Esophagus muscularis mucosa (tissue), 4 donors: ENCODE measurements at regions not wholly inside any gene's neighbourhood (a gene's known extent, or its start where the extent isn't known, plus 50 kb on each side); places are given as distances from the start of the nearest gene placed in this dataset.

Experiments used
- DNase-seq: peaks from one replicate; pipeline ENCODE4 v3.0.0-alpha.2; 2017; ENCODE audit errors: extremely low spot score
- H3K27ac ChIP-seq, 4 donors: fragments of 200-600 bp; sonication (generic); replicated peaks in 1 of 4; 1 replicate in 3 of 4; 2 replicates in 1 of 4; pipeline ENCODE4 v1.5.1; 2016 to 2019; ENCODE audit warnings: mild to moderate bottlenecking in 1 of 4
- H3K27me3 ChIP-seq, 4 donors: fragments of 200-600 bp; sonication (generic); one replicate each; pipeline versions ENCODE4 v1.5.1 to v1.6.0; 2016 to 2019
- H3K36me3 ChIP-seq, 4 donors: fragments of 200-600 bp; sonication (generic); one replicate each; pipeline ENCODE4 v1.5.1; 2016 to 2019
- H3K4me1 ChIP-seq, 4 donors: fragments of 200-600 bp; sonication (generic); one replicate each; pipeline ENCODE4 v1.5.1; 2016 to 2019
- H3K4me3 ChIP-seq, 4 donors: fragments of 200-600 bp; sonication (generic); 1 replicate in 2 of 4; 2 replicates in 2 of 4; pipeline ENCODE4 v1.5.1; 2016 to 2019; ENCODE audit warnings: mild to moderate bottlenecking in 4 of 4, moderate library complexity in 1 of 4
- H3K9me3 ChIP-seq, 4 donors: fragments of 200-600 bp; sonication (generic); 1 replicate in 3 of 4; 2 replicates in 1 of 4; pipeline ENCODE4 v1.5.1; 2016 to 2019
- CTCF ChIP-seq, 3 experiments: fragments of 200-600 bp in 2 of 3; fragments of 450-650 bp in 1 of 3; sonication (generic) in 2 of 3; IDR thresholded peaks; one replicate each; pipeline ENCODE4 v1.5.1; 2017 to 2019; ENCODE audit warnings: antibody characterized with exemption in 3 of 3, mild to moderate bottlenecking in 2 of 3, moderate library complexity in 1 of 3
- EP300 ChIP-seq: sonication (generic); formaldehyde crosslinking; IDR thresholded peaks from one replicate; pipeline ENCODE4 v1.6.1; 2017; ENCODE audit warnings: antibody characterized with exemption
- POLR2A ChIP-seq: fragments of 450-650 bp; IDR thresholded peaks from one replicate; pipeline ENCODE4 v1.6.1; 2017; ENCODE audit warnings: antibody characterized with exemption, moderate library complexity, mild to moderate bottlenecking, low read depth
- POLR2AphosphoS5 ChIP-seq, 2 donors: sonication (generic); formaldehyde crosslinking; IDR thresholded peaks; one replicate each; pipeline ENCODE4 v1.6.1; 2017; ENCODE audit warnings: antibody characterized with exemption in 2 of 2
- WGBS: methylation state at CpG from one replicate; pipeline ENCODE4 v1.1.5; 2018; 5-methylcytosine and 5-hydroxymethylcytosine counted together
- intact Hi-C: fragments of 100-400 bp; cut with DNase I; formaldehyde crosslinking; loops from one replicate; pipeline ENCODE4 v1.15.1; 2023

DNA sequence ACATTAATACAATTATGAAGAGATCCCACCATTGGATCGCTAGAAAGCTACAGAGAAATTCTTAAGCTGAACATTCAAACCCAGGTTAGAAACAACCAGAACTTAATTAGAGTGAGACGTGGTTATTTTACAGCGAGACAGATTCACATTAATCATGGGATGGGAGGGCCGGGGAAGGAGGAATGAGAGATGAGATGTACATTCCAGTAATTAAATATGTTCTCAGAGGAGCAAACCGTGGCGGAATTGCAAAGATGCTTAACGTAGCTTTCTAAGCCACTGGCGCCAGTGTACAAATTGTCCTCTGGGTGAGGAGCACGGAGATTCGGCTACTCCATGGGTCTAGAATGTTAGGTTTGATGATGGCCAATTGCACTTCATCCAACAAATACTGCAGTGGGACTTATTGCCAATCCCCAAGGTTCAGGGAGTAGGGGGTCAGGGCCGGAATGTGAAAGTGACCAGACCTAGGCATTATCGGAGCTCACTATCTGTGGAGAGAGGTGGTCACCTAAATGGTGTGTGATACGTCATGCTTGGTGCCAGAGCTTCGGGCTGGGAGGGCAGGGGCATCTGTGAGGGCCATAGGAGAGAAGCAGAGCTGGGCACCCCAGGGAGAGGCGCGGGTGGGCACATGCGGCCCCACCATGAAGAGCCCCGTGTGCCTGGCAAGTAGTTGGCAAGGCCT lies 114.7 kb downstream of the EDN3 start:
- no peak for DNase-seq
- H3K4me3 ChIP-seq, result no peak overlapping the region
- no peaks in the 10 kb centered on the region for H3K9me3 ChIP-seq
- no peak for TF ChIP-seq CTCF (IDR thresholded peaks at IDR 0.05)
- no peak for TF ChIP-seq POLR2AphosphoS5 (IDR thresholded peaks at IDR 0.05)
- no peak for TF ChIP-seq EP300
- TF ChIP-seq POLR2A, result no peak
- H3K27ac ChIP-seq, result no peak overlapping the region
- WGBS, result 93% methylated on average over 16 of the region's 18 CpGs
- no peaks in the 10 kb centered on the region for H3K4me1 ChIP-seq
- no peaks in the 10 kb centered on the region for H3K36me3 ChIP-seq
- intact Hi-C loops, result no loop called here
- peaks cover 0 to 68% (median 0%) of the 10 kb centered on the region in 4 donors for H3K27me3 ChIP-seq

GRCh38 chr20:59416916-59417315 lies 116.5 kb downstream of the EDN3 start:
- intact Hi-C loops, result no loop called here
- no peak overlapping the region for H3K4me3 ChIP-seq
- H3K27ac ChIP-seq, result no peak overlapping the region
- no peaks in the 10 kb centered on the region for H3K9me3 ChIP-seq
- no peaks in the 10 kb centered on the region for H3K36me3 ChIP-seq
- H3K4me1 ChIP-seq, result no peaks in the 10 kb centered on the region
- no peak for DNase-seq
- TF ChIP-seq POLR2AphosphoS5 (IDR thresholded peaks at IDR 0.05), result no peak
- TF ChIP-seq EP300, result no peak
- TF ChIP-seq CTCF (IDR thresholded peaks at IDR 0.05), result no peak
- TF ChIP-seq POLR2A, result no peak
- peaks cover 0 to 57% (median 0%) of the 10 kb centered on the region in 4 donors for H3K27me3 ChIP-seq
- WGBS, result 84% methylated on average over 5 of the region's 5 CpGs

DNA sequence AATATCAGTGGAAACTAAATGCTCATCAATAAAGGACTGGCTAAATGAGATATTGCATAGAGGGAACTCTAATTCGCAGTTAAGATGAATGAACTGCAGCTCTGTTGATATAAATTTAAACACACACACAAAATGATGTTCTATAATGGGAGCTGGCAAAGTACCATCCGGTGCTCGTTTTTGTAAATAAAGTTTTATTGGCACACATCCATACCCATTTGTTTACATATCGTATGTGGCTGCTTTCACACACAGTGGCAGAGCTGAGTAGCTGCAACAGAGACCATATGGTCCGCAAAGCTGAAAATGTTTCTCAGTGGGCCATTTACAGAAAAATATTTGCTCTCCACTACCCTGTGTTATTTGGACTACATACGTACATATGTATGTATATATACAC lies 120.7 kb downstream of the EDN3 start:
- intact Hi-C loops, result no loop called here
- H3K9me3 ChIP-seq, result no peaks in the 10 kb centered on the region
- H3K27me3 ChIP-seq, result peaks cover 0 to 23% (median 0%) of the 10 kb centered on the region in 4 donors
- H3K4me3 ChIP-seq, result no peak overlapping the region
- no peak overlapping the region for H3K27ac ChIP-seq
- TF ChIP-seq POLR2AphosphoS5 (IDR thresholded peaks at IDR 0.05) (no peak), CTCF (IDR thresholded peaks at IDR 0.05) (no peak), POLR2A (no peak), EP300 (no peak)
- H3K36me3 ChIP-seq, result no peaks in the 10 kb centered on the region
- no peaks in the 10 kb centered on the region for H3K4me1 ChIP-seq
- WGBS, result 47% methylated on average over 6 of the region's 6 CpGs
- DNase-seq, result no peak

DNA sequence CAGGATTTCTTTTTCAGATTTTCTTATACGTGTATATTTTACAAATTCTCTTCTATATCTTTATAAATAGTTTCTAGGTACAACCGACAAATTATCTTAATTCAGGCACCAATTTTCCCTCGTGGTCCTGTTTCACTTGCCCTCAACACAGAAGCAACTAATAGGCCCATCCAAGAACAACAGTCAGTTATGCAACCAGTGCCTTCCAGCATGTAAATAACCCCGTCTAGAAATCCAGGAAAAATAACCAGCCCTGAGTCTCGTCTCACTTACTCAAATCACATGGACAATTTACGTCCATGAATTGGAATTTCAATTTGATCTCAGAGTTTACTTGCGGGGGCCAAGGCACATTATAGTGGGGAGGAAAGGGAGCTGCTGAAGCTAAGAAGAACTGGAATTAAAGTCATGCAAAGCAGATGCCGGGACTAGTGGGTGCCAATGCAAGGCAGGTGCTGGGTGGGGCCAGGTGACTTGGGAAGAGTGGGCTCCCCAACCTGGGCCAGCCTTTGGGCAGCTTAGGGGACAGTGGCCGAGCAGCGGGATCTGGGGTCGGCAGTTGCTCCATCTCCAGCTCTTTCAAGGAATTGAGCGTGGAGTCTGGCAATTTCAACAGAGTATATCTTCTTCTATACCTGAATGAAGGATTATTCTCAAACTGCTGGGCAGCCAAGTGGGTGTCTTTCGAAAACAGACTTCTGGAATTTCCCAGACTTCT lies 121.7 kb downstream of the EDN3 start:
- WGBS, result 75% methylated on average over 12 of the region's 13 CpGs
- DNase-seq, result no peak
- intact Hi-C loops, result no loop called here
- Histone ChIP-seq H3K27me3 (peaks cover 0 to 16% (median 0%) of the 10 kb centered on the region in 4 donors), H3K4me3 (no peak overlapping the region), H3K4me1 (no peaks in the 10 kb centered on the region), H3K27ac (no peak overlapping the region), H3K36me3 (no peaks in the 10 kb centered on the region), H3K9me3 (no peaks in the 10 kb centered on the region)
- no peak for TF ChIP-seq EP300
- no peak for TF ChIP-seq POLR2AphosphoS5 (IDR thresholded peaks at IDR 0.05)
- TF ChIP-seq POLR2A, result no peak
- no peak for TF ChIP-seq CTCF (IDR thresholded peaks at IDR 0.05)
